ENCODE measurements at regions not wholly inside any gene's neighbourhood (a gene's known extent, or its start where the extent isn't known, plus 50 kb on each side); places are given as distances from the start of the nearest gene placed in this dataset.

DNA sequence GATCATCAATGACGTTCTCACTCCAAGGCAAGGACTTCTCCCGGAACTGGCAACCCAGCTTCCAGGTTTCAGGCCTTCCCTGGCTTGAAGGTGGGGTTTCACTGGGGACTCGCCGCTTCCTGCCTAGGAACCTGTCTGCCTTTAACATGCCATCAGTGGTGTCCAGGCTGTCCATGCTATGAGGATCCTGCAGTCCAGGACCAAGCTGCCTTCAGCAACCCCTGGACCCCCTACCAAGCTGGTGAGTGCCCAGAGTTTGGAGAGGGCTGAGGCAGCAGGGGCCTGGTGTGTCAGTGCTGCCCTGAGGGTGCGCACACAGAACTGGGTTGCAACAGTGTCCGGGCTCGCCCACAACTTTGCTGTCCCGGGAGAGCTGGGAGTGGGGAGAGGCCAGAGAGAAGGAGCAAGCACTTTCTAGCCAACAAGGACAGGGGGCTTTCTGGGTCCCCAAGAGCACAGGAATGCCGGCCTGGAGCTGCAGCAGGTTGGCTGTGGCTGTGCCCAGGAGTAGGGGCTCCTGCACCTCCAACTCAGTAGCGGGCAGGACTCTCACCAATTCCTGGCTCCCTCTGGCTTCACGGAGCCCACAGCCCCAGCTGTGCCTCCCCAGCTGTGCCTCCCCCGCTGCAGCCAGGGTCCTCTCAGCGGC lies 1563.2 kb upstream of the MIR17HG start:
- Histone ChIP-seq H3K36me3 (ENCODE audit: insufficient read depth, low read length, poor library complexity, severe bottlenecking) (no peaks in the 10 kb centered on the region), H3K27me3 (replicated peaks; ENCODE audit: insufficient read depth, low read depth, low read length, poor library complexity) (no peaks in the 10 kb centered on the region), H3K4me3 (ENCODE audit: low read depth, low read length, poor library complexity, severe bottlenecking) (no peak overlapping the region), H3K9me3 (ENCODE audit: low read depth, low read length, poor library complexity, severe bottlenecking) (no peaks in the 10 kb centered on the region), H3K27ac (ENCODE audit: low read depth, low read length, poor library complexity, severe bottlenecking) (no peak overlapping the region), H3K4me1 (ENCODE audit: insufficient read depth, low read length, poor library complexity, severe bottlenecking) (no peaks in the 10 kb centered on the region)
- CTCF ChIA-PET = no interaction called here
- TF ChIP-seq, protein P1, sequence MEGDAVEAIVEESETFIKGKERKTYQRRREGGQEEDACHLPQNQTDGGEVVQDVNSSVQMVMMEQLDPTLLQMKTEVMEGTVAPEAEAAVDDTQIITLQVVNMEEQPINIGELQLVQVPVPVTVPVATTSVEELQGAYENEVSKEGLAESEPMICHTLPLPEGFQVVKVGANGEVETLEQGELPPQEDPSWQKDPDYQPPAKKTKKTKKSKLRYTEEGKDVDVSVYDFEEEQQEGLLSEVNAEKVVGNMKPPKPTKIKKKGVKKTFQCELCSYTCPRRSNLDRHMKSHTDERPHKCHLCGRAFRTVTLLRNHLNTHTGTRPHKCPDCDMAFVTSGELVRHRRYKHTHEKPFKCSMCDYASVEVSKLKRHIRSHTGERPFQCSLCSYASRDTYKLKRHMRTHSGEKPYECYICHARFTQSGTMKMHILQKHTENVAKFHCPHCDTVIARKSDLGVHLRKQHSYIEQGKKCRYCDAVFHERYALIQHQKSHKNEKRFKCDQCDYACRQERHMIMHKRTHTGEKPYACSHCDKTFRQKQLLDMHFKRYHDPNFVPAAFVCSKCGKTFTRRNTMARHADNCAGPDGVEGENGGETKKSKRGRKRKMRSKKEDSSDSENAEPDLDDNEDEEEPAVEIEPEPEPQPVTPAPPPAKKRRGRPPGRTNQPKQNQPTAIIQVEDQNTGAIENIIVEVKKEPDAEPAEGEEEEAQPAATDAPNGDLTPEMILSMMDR (conservative IDR thresholded peaks at IDR 0.05; ENCODE audit: low read depth, low read length) = no peak
- TF ChIP-seq EZH2 (IDR thresholded peaks at IDR 0.05; ENCODE audit: borderline replicate concordance, low read depth, low read length, poor library complexity, severe bottlenecking) = no peak
- no peak for DNase-seq (ENCODE audit: low spot score)
- POLR2A ChIA-PET (ENCODE audit: low non-redundant PET) = no interaction called here
- BruUV-seq (replicated peaks) = no TSS peak
- intact Hi-C loops (cut with micrococcal nuclease; ENCODE audit: unreplicated experiment) = no loop called here

GRCh38 chr13:89786531-89786930 lies 1561.0 kb upstream of the MIR17HG start:
- no peaks in the 10 kb centered on the region for H3K9me3 ChIP-seq (ENCODE audit: low read depth, low read length, poor library complexity, severe bottlenecking)
- ChIA-PET CTCF (no interaction called here), POLR2A (ENCODE audit: low non-redundant PET) (no interaction called here)
- intact Hi-C loops (cut with micrococcal nuclease; ENCODE audit: unreplicated experiment) = no loop called here
- no peak overlapping the region for H3K4me3 ChIP-seq (ENCODE audit: low read depth, low read length, poor library complexity, severe bottlenecking)
- H3K4me1 ChIP-seq (ENCODE audit: insufficient read depth, low read length, poor library complexity, severe bottlenecking) = no peaks in the 10 kb centered on the region
- H3K36me3 ChIP-seq (ENCODE audit: insufficient read depth, low read length, poor library complexity, severe bottlenecking) = no peaks in the 10 kb centered on the region
- BruUV-seq (replicated peaks) = no TSS peak
- no peak overlapping the region for H3K27ac ChIP-seq (ENCODE audit: low read depth, low read length, poor library complexity, severe bottlenecking)
- H3K27me3 ChIP-seq (replicated peaks; ENCODE audit: insufficient read depth, low read depth, low read length, poor library complexity) = no peaks in the 10 kb centered on the region
- TF ChIP-seq, protein P1 (conservative IDR thresholded peaks at IDR 0.05; ENCODE audit: low read depth, low read length) = no peak
- TF ChIP-seq EZH2 (IDR thresholded peaks at IDR 0.05; ENCODE audit: borderline replicate concordance, low read depth, low read length, poor library complexity, severe bottlenecking) = no peak
- DNase-seq (ENCODE audit: low spot score) = no peak

- ChIA-PET POLR2A (ENCODE audit: low non-redundant PET) (interaction anchor here (0.6 kb wide), 1 partner anchor 928 kb away, joined by 3 read pairs; no protein-coding TSS in a partner anchor), CTCF (no interaction called here)
- no TSS peak for BruUV-seq (replicated peaks)
These were observed 1556.8 kb upstream of the MIR17HG start for GRCh38 chr13:89790696-89791095.

More at GRCh38 chr13:89790696-89791095, 1556.8 kb upstream of the MIR17HG start:
- intact Hi-C loops (cut with micrococcal nuclease; ENCODE audit: unreplicated experiment) = no loop called here
- TF ChIP-seq, protein P1 (conservative IDR thresholded peaks at IDR 0.05; ENCODE audit: low read depth, low read length) = no peak
- no peak for TF ChIP-seq EZH2 (IDR thresholded peaks at IDR 0.05; ENCODE audit: borderline replicate concordance, low read depth, low read length, poor library complexity, severe bottlenecking)
- Histone ChIP-seq H3K4me3 (ENCODE audit: low read depth, low read length, poor library complexity, severe bottlenecking) (no peak overlapping the region), H3K27ac (ENCODE audit: low read depth, low read length, poor library complexity, severe bottlenecking) (no peak overlapping the region), H3K4me1 (ENCODE audit: insufficient read depth, low read length, poor library complexity, severe bottlenecking) (no peaks in the 10 kb centered on the region), H3K27me3 (replicated peaks; ENCODE audit: insufficient read depth, low read depth, low read length, poor library complexity) (no peaks in the 10 kb centered on the region), H3K36me3 (ENCODE audit: insufficient read depth, low read length, poor library complexity, severe bottlenecking) (no peaks in the 10 kb centered on the region), H3K9me3 (ENCODE audit: low read depth, low read length, poor library complexity, severe bottlenecking) (no peaks in the 10 kb centered on the region)
- DNase-seq (ENCODE audit: low spot score) = no peak

Measured in A673 (cell line).